ENCODE measurements at regions not wholly inside any gene's neighbourhood (a gene's known extent, or its start where the extent isn't known, plus 50 kb on each side); places are given as distances from the start of the nearest gene placed in this dataset.

DNA sequence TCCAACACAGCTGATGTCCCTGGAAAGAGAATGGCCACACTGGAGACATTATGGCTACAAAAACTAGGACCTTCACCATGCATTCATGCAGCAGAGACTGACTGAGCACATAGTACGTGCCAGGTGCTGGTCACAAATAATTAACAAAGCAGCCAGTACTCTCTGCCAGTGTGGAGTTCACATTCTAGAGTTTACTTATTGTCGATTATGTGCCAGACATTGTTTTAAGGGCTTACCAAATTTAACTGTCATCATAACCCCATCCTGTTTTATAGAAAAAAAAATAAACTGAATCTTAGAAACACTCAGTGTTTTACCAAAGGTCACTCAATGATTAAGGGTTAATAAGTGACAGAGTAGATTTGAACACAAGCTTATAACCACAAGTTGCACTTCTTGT lies 143.3 kb downstream of the RRAGC start:
- no peak for DNase-seq

DNA sequence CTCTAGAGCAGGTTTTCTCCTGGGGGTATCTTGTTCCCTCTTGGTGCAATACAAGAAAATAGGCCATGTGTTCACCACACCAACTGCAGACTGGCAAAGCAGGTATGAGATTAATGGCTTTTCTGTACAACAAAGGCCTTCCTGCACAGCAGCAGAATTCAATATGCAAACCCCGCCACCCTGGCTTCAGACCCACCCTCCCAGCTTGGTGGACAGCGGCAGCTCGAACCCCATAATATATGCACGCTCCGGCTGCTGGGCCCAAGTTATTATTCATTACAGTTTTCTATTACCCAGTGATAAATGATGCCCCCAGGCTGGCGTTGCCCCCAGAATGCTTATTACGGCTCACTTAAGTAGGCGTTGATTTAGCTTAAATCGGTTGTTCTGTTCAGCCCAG lies 144.2 kb downstream of the RRAGC start:
- DNase-seq: no peak

- DNase-seq: no peak
Observed at GRCh38 chr1:38712046-38712445, 147.5 kb downstream of the RRAGC start.

DNA sequence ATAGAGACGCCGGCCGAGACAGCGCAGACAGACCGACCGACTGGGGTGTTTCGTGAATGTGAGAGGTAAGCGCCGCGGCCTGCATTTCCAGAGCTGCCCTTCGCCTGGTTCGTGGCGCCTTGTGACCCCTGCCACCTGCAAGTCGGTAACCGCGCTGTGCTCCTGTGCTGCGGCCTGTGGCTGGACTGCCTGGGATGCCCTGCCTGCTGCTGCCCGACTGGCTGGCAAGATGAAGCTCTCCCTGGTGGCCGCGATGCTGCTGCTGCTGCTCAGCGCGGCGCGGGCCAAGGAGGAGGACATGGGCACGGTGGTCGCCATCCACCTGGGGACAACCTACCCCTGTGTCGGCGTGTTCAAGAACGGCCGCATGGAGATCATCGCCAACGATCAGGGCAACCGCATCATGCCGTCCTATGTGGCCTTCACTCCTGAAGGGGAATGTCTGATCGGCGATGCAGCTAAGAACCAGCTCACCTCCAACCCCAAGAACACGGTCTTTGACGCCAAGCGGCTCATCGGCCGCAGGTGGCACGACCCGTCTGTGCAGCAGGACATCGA lies 150.8 kb downstream of the RRAGC start:
- DNase-seq: no peak

DNA sequence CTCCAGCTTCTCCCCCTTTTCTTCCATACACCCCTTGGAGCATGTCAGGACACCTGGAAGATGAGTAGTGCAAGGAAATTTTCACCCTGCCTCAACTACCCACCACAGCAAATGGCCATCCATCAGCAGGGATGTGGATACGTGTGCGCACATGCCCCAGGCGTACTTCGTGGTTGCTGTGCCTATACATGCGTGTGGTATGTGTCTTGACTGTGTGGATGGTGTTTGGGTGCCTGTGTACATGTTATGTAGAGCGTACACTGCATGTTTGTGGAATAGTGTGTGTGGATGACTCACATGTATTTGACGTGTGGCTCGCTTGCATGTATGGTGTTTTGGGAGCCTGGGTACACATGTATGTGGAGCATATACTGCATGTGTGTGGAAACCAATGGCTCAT lies 158.5 kb downstream of the RRAGC start:
- DNase-seq: no peak

DNA sequence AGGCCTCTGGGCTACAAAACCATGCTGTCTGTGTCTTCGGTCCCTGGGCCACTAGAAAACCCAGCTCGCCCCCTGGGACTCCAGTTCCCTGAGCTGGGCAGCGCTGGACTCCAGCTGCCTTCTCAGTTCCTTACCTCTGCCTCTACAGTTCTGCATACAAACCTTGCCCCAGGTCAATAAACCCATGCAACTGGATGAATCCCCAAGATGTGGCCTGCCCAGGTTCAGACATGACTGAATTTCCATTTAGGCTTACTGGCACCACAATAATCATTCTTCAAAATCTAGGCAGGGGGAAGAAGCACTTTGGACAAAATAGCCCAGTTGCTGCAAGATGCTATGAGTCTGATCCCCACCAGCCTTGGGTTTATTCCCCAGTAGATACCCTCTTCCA lies 159.5 kb downstream of the RRAGC start:
- no peak for DNase-seq

- no peak for DNase-seq
Observed at GRCh38 chr1:38699330-38700076, 160.1 kb downstream of the RRAGC start.

DNA sequence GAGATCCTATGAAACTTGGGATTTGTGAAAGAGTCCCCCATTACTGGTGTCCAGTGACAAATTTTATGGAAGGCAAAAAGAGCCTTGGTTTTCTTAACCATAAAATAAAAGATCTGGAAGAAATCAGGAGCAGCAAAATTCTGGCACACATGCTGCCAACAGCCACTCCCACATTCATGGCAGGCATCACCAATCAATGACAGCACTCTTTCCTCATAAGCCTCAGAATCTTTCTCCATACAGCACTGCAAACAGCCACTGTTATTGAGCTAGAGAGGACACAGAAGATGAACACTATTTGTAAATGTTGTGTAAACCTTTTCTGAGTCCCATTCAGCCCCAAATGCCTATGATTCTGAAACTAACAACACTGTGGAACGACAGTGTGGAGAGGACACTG lies 162.2 kb downstream of the RRAGC start:
- no peak for DNase-seq

GRCh38 chr1:38696371-38696770 lies 163.2 kb downstream of the RRAGC start:
- DNase-seq: no peak

- DNase-seq: no peak
Observed at GRCh38 chr1:38693759-38694158, 165.8 kb downstream of the RRAGC start.

DNA sequence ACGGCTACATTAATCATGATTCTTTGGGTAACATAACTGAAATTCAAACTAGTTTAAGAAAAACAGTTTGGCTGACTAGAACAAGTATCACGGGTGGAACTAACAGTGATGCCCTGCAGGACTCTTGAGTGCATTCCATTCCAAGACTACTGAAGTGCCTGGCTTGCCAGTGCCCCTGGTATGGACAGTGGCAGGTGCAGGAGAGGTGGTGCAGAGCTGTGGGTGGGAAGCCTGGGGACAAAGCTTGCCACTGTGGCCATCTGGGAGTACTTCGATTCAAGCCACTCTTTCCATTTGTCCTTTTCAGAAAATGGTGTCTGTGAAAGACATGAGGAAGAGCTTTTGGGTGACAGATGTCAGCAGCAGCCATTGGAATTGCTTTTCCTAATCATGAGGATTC lies 166.5 kb downstream of the RRAGC start:
- DNase-seq: no peak

DNA sequence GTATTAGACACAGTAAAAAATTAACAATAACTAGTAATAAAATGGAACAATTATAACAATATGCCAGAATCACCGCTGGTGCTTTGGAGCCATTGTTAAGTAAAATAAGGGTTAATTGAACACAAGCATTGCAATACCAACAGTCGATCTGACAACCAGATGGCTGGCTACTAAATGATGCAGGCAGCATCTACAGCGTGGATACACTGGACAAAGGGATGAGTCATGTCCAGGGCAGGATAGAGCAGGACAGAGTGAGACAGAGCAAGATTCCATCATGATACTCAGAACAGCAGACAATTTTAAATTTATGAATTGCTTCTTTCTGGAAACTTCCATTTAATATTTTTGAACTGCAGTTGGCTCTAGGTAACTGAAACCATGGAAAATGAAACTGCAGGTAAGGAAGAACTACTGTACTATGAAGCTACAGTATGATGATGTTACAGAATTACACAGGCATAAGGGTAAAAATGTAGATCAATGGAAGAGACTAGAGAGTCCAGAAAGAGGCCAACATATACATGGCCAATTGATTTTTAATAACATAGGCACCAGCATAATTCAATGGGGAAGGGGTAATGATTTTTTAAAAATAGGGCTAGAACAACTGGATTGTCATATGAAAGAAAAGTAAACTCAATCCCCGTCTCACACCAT lies 168.7 kb downstream of the RRAGC start:
- no peak for DNase-seq

DNA sequence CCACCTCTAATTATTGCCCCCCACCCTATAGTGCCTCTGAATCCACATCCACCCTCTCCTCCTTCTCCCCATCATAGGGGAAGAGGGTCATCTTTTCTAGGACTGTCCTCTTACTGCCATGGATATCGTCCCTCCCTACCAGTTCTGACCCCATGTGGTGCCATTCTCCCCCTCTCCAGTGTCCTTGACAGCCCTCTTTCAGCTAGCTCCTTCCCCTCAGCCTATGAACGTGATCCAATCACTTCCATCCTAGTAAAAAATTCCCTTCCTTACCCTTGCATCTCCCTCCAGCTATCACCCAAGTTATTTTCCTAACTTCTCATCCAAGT lies 172.7 kb downstream of the RRAGC start:
- DNase-seq: no peak

- DNase-seq: no peak
Observed at GRCh38 chr1:38686167-38686926, 173.2 kb downstream of the RRAGC start.

GRCh38 chr1:38685388-38685787 lies 174.2 kb downstream of the RRAGC start:
- no peak for DNase-seq

DNA sequence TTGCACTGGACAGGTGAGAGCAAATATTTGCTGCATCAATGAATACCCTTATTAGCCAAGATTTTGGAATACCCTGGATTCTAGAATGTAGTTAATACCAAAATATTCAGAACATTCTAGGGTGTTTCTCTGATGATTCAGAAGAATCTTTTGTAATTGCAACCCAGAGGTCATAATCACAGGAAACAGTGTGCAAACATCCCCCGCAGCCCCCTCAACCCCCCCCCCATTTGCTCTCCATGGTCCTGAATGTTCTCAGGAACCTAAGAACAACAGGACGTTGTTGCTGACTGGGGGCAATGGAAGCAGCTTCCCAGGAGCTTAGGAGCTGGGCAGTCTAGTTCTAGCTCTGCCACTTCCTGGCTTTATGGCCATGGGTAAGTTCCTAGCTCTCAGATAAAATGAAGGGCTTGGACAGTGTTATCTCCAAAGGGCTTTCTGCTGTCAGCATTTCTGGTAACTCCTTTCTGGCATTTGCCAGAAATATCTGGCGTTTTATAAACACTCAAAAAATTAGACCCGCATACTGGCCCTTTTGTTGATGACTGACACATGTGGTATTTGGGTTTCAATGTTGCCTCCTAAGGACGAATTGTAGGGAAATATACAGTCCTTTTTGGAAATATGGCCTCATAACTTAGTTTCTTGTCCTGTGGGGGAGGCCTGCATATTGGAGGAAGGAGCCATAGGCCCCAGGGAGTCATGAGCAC lies 178.6 kb downstream of the RRAGC start:
- no peak for DNase-seq

- no peak for DNase-seq
Observed at GRCh38 chr1:38677756-38678155, 181.8 kb downstream of the RRAGC start.

- DNase-seq: no peak
Observed at GRCh38 chr1:38677311-38677710, 182.3 kb downstream of the RRAGC start.

DNA sequence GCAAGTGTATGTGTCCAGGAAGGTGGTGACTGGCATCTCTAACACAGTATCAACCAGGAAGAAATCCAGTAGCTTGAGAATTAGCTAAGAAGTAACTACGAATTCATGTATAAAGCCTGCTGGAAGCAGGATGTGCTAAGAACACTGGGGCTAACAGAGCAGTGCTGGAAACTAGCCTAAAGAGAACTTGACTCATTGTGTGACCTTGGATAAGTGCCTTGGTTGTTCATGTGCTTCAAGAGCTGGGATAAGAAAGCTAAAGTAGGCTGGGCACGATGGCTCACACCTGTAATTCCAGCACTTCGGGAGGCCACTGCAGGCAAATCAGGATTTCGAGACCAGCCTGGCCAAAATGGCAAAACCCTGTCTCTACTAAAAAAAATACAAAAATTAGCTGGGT lies 186.9 kb downstream of the RRAGC start:
- DNase-seq: no peak

GRCh38 chr1:38671221-38671620 lies 188.4 kb downstream of the RRAGC start:
- DNase-seq: no peak

GRCh38 chr1:38670544-38671122 lies 188.9 kb downstream of the RRAGC start:
- no peak for DNase-seq

DNA sequence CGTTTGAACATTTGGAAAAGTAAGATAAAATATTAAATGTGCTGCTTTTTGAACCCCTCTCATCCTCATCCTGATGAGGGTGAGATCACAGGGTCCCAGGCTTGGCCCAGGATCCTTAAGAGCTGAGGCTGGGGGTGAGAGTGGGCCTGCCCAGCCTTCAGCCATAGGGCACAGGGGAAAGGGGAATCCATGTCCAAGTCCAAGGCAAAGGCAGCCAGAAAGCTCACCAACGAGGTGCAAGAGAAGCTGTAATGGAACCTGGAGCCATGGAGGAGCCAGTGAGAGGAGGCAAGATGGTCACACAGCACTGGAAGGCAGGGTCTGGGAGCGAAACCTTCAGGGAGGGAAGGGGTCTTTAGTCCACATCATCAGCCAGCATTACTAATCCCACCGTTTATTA lies 191.9 kb downstream of the RRAGC start:
- DNase-seq: no peak

DNA sequence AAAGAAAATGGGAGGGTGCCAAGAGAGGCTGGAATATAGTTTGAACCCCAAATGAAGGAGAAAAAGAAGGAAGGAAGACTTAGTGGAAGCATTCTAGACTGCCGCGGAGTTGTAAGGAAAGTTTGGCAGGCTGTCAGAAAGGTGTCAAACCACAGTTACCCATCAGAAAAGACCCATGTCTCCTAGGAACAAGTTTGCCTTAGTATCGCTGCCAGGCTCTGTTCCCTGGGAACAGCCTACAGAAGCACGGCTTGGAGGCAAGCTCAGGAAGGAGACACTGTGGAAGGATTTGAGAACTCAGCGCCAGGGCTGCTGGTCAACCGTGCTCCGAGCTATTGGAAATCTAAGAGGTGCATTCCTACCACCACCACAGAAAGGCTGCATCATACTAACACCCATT lies 197.4 kb downstream of the RRAGC start:
- DNase-seq: no peak

Data from activated CD4-positive, alpha-beta T cell treated with anti-CD3 and anti-CD28 coated beads, Interleukin-10, Interleukin-2, amounts not matched to agents 100 ng/mL and 50 ng/mL, durations not matched to agents 16 hours and 8 hours (primary cell).